ENCODE measurements at regions not wholly inside any gene's neighbourhood (a gene's known extent, or its start where the extent isn't known, plus 50 kb on each side); places are given as distances from the start of the nearest gene placed in this dataset.

DNA sequence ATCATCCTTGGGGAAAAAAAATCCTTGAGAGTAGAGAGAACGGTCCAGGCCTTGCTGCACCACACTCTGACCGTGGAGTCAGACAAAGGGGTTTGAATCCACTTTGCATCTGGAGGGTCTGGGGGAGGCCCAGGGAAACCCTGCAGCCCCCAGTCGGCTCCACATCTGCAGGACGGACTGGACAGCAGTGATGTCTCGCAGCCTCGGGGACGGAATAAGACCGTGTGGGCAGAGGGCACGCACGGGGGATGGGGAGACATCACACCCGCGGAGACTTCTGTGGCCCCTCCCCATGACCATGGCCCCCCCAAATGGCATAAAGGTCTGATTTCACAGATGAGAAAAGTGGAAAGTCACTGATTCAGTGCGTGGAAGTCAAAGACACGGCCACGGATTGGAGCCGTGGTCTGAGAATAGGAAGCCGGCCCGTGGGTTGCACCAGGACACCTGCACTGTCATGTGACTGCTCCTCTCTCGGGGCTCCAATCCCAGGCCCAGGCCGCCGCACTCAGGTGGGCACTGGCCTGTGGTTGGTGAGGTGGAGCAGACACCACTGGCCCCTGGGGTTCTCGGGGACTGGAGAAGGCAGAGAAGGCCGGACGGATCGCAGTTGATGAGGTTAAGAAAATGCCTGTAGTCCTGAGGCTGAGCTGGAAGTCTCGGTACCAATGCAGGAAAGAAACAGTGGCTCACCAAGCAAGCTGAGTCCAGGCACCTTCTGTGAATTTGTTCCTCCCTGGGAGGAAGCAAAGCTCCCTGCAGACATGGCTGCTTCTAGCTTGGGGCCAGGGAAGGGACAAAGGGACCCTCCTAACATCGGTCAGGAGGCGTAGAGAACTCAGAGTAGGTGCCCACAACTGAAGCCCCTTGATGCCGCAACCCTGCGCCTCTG lies 61.8 kb downstream of the RTP5 start:
- no peak for DNase-seq (ENCODE audit: low read depth in 1 of 2, low spot score in 1 of 2)
- H3K4me3 ChIP-seq (replicated peaks; ENCODE audit: insufficient read depth, low read length): no peak overlapping the region
- TF ChIP-seq, protein P1, sequence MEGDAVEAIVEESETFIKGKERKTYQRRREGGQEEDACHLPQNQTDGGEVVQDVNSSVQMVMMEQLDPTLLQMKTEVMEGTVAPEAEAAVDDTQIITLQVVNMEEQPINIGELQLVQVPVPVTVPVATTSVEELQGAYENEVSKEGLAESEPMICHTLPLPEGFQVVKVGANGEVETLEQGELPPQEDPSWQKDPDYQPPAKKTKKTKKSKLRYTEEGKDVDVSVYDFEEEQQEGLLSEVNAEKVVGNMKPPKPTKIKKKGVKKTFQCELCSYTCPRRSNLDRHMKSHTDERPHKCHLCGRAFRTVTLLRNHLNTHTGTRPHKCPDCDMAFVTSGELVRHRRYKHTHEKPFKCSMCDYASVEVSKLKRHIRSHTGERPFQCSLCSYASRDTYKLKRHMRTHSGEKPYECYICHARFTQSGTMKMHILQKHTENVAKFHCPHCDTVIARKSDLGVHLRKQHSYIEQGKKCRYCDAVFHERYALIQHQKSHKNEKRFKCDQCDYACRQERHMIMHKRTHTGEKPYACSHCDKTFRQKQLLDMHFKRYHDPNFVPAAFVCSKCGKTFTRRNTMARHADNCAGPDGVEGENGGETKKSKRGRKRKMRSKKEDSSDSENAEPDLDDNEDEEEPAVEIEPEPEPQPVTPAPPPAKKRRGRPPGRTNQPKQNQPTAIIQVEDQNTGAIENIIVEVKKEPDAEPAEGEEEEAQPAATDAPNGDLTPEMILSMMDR (IDR thresholded peaks at IDR 0.05; ENCODE audit: insufficient read depth, low read length): no peak
- TF ChIP-seq SPI1 (IDR thresholded peaks at IDR 0.05; ENCODE audit: borderline replicate concordance, low read depth) (no peak), GABPA (IDR thresholded peaks at IDR 0.05; ENCODE audit: low read depth) (no peak), POLR2AphosphoS5 (IDR thresholded peaks at IDR 0.05; ENCODE audit: low read depth) (no peak)
- TF ChIP-seq, protein P2, sequence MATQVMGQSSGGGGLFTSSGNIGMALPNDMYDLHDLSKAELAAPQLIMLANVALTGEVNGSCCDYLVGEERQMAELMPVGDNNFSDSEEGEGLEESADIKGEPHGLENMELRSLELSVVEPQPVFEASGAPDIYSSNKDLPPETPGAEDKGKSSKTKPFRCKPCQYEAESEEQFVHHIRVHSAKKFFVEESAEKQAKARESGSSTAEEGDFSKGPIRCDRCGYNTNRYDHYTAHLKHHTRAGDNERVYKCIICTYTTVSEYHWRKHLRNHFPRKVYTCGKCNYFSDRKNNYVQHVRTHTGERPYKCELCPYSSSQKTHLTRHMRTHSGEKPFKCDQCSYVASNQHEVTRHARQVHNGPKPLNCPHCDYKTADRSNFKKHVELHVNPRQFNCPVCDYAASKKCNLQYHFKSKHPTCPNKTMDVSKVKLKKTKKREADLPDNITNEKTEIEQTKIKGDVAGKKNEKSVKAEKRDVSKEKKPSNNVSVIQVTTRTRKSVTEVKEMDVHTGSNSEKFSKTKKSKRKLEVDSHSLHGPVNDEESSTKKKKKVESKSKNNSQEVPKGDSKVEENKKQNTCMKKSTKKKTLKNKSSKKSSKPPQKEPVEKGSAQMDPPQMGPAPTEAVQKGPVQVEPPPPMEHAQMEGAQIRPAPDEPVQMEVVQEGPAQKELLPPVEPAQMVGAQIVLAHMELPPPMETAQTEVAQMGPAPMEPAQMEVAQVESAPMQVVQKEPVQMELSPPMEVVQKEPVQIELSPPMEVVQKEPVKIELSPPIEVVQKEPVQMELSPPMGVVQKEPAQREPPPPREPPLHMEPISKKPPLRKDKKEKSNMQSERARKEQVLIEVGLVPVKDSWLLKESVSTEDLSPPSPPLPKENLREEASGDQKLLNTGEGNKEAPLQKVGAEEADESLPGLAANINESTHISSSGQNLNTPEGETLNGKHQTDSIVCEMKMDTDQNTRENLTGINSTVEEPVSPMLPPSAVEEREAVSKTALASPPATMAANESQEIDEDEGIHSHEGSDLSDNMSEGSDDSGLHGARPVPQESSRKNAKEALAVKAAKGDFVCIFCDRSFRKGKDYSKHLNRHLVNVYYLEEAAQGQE (IDR thresholded peaks at IDR 0.05; ENCODE audit: insufficient replicate concordance, low read depth): no peak

DNA sequence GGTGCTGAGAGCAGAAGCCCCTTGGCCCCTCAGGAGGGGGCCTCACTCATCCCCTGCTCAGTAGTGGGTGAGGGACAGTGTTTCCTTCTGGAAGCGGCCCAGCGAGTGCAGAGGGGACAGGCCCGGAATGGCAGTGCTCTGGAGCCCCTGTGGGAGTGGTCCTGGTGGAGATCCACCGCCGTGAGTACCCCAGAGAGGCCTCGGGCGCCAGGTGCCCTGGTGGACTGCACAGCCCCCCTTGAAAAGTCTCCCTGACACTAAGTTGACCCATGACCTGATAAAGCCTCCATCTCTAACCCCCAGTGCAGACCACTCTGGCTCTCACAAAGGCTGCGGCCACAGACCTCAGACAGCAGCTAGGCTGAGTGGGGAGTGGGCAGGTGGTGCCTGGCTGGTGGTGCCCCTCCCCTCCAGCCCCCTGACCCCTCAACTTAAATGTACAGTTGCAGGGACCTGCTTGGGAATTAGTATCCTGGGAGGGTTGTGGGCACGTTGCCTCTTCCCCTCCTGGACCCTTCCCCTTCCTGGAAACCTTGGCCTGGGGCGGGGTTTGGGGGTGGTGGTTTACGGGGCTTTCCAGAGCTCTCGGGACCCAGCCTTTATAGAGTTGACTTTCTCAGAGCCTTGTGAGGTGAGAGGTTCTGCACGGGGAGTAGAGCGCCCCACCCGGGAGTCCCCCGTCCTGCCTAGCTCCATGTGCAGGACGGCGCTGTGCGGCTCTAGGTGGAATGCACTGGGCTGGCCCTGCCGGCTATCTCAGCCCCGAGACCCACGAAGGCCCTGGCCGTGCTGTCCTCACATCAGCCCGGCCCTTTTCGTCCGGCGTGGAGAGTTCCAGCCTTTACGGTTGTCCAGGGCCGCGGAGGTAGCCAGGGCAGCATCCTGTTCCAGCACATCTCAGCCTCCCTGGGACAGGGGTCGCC lies 62.7 kb downstream of the RTP5 start:
- no peaks in the 10 kb centered on the region for H3K27me3 ChIP-seq (ENCODE audit: insufficient read depth, poor library complexity, severe bottlenecking)
- no peak overlapping the region for H3K4me3 ChIP-seq (replicated peaks; ENCODE audit: insufficient read depth, low read length)
- no peak overlapping the region for H3K27ac ChIP-seq (replicated peaks)
- no peak for TF ChIP-seq POLR2AphosphoS5 (IDR thresholded peaks at IDR 0.05; ENCODE audit: low read depth)
- TF ChIP-seq, protein P1 (IDR thresholded peaks at IDR 0.05; ENCODE audit: insufficient read depth, low read length): no peak
- no peak for TF ChIP-seq GABPA (IDR thresholded peaks at IDR 0.05; ENCODE audit: low read depth)
- TF ChIP-seq SPI1 (IDR thresholded peaks at IDR 0.05; ENCODE audit: borderline replicate concordance, low read depth): no peak
- TF ChIP-seq, protein P2 (IDR thresholded peaks at IDR 0.05; ENCODE audit: insufficient replicate concordance, low read depth): no peak
- DNase-seq (ENCODE audit: low read depth in 1 of 2, low spot score in 1 of 2): no peak

More for the DNA sequence above, 61.8 kb downstream of the RTP5 start:
- Histone ChIP-seq H3K27ac (replicated peaks) (no peak overlapping the region), H3K27me3 (ENCODE audit: insufficient read depth, poor library complexity, severe bottlenecking) (no peaks in the 10 kb centered on the region)

DNA sequence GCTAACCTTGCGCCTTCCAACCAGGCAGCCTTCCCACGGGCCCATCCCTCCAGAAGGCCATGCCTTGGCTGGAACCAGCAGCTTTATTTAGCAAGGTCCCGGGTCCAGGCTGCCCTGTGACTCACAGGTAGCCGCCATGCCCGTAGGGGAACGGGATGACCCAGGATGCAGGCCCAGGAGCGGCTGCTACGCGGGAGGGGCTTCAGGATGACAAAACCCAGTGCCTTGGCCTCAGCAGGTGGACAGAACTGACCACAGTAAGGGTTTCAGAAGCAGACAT lies 63.3 kb downstream of the RTP5 start:
- TF ChIP-seq GABPA (IDR thresholded peaks at IDR 0.05; ENCODE audit: low read depth) (no peak), POLR2AphosphoS5 (IDR thresholded peaks at IDR 0.05; ENCODE audit: low read depth) (no peak), SPI1 (IDR thresholded peaks at IDR 0.05; ENCODE audit: borderline replicate concordance, low read depth) (no peak)
- TF ChIP-seq, protein P1 (IDR thresholded peaks at IDR 0.05; ENCODE audit: insufficient read depth, low read length): no peak
- TF ChIP-seq, protein P2 (IDR thresholded peaks at IDR 0.05; ENCODE audit: insufficient replicate concordance, low read depth): no peak
- Histone ChIP-seq H3K27me3 (ENCODE audit: insufficient read depth, poor library complexity, severe bottlenecking) (no peaks in the 10 kb centered on the region), H3K4me3 (replicated peaks; ENCODE audit: insufficient read depth, low read length) (no peak overlapping the region), H3K27ac (replicated peaks) (no peak overlapping the region)
- DNase-seq (ENCODE audit: low read depth in 1 of 2, low spot score in 1 of 2): no peak
